HG02973 (cell line): ENCODE measurements at regions not wholly inside any gene's neighbourhood (a gene's known extent, or its start where the extent isn't known, plus 50 kb on each side); places are given as distances from the start of the nearest gene placed in this dataset.

Source experiments
- ATAC-seq: cut with Tn5 transposase; IDR thresholded peaks from one replicate; pipeline ENCODE4 v1.9.1; 2021; ENCODE audit warnings: moderate library complexity; ENCODE audit not compliant: unreplicated experiment

DNA sequence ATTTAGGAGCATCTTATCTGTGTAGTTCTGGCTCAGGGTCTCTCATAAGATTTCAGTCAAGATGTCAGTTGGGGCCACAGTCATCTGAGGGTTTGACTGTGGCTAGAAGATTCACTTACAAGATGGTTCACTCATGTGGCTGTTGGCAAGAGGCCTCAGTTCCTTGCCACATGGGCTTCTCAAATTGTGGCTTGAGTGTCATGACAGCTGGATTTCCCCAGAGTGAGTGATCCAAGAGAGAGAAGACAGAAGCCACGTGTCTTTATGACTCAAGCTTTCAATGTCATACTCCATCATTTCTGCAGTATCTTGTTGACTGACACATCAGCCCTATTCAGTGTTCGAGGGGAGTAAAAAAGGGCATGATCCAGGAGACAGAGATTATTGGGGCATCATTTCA is 131.3 kb upstream of the AP1S2 start:
- no peak for ATAC-seq

DNA sequence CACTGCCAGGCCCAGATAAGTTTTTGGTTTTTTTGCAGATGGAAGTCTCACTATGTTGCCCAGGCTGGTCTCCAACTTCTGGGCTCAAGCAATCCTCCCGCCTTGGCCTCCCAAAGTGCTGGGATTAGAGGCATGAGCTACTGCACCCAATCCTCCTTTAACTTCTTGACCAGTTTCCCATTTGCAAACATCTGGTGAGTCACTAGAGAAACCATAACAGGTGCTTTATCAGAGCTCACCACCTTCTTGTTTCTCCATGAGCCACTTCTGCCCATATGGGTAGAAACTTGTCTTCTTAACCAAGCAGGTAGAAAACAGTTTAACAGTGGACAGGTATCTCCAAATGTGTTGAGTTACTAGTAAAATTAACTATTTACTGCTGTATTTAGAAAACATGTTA is 128.4 kb upstream of the AP1S2 start:
- no peak for ATAC-seq

DNA sequence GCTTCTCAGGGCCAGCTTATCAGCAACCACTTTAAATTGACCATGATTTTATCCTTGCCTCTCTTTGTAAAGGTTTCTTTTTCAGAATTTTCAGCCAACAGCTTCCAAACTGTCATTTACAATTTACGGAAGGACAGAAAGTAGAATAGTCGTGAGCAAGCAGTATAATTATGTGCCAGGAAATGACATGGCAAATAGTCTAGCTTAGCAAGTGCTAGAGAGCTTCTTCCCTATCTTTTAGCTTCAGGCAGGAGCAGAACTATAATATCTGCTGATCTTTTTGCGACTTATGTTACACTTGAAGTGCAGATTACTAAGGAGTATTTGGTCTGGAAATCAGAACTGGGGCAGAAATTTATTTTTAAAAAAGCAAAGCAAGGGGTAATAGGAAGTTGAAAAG is 123.0 kb upstream of the AP1S2 start:
- no peak for ATAC-seq

DNA sequence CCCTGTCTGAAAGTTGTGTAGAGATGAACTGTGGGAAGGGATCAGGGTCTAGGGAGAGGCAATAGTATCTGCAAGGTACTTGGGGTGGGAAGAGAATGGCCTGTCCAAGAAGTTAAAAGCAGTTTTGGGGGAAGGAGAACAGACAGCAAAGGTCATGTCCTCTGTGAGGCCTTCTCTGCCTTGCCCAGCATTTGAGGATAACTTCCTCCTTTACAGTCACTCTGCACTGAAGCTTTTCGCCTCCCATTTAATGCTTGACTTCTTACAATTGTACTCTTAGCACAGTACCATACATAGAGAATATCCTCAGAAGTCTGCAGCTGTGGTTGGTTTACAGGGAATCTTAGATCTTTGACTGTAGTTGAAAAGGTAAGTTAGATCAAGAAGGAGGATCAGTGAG is 121.8 kb upstream of the AP1S2 start:
- ATAC-seq: no peak

DNA sequence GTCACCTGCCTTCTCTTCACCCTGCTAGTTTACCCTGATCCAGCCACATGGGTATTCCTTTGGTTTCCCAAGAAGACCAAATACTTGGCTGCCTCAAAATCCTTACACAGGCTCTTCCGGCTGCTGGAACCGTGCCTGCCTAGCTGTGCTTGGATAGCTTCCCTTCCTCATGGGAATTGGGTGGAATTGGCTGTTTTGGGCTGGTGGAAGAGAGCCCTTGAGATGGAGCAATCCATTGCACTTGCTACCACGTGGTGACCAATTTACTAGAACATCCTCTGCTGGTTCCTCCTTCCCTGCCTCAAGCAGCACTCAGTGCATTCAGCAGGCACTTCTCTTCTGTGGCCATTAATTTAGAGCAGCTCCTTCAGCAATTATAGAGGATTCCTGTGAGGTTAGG is 119.3 kb upstream of the AP1S2 start:
- ATAC-seq: no peak

DNA sequence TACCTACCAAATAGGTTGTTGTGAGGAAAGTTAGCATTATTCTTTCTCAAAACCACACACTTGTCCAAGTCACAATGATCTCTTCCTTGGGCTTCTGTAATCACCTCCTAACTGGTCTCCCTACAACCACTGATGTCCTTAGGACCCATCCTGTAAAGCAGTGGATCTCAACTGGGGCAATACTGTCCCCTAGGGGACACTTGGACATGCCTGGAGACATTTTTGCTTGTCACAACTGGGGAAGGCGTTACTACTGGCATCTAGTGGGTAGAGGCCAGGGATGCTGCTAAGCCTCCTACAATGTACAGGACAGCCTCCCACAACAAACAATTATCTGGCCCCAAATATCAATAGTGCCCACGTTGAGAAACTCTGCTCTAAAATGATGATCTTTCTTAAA is 118.7 kb upstream of the AP1S2 start:
- ATAC-seq: no peak

DNA sequence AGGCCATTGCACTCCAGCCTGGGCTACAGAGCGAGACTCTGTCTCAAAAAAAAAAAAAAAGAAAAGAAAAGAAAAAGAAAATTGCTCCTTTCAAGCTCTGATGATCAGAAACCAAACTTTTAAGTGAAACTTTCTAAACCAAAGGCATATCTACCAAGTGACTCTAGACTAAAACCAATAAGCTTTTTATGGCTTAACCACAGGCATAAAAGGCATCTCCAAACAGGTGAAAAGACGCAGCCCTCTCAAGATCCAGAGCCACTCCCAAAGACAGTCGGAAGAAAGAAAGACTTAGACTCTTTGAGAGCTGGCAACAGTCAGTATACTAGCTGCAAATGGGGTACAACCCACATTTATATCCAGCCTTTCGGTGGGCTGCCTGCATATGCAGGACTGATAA is 117.1 kb upstream of the AP1S2 start:
- no peak for ATAC-seq

DNA sequence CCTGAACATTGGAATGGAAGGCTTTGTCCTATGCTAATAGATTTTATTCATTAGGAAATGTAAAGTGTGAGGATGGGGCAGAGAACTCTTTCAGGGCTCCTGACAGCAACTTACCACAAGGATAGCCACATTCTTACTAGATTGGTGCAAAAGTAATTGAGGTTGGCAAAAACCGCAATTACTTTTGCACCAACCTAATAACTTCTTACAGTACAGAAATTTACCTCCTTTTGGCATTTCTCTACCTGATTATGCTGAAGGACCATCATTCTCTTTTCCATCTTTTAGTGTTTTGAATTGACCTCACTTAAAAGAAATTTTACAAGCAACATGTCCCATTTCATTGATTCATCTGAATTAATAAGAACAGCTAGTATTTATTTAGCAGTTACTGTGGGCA is 109.2 kb upstream of the AP1S2 start:
- ATAC-seq: no peak

DNA sequence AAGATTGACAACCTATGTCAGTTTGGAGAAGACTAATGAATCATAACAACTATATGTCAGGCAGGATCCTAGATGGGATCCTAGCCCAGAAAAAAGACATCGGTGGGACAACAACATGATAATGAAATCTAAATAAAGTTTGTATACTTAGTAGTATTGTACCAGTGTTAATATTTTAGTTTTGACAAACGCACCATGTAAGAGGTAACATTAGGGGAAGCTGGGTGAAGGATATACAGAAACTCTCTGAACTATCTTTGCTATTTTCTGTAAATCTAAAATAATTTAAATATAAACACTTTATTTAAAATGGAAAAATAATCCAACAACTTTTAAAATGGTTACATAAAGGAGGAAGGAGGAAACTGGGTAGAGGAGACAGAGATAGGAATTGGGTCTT is 105.6 kb upstream of the AP1S2 start:
- no peak for ATAC-seq

DNA sequence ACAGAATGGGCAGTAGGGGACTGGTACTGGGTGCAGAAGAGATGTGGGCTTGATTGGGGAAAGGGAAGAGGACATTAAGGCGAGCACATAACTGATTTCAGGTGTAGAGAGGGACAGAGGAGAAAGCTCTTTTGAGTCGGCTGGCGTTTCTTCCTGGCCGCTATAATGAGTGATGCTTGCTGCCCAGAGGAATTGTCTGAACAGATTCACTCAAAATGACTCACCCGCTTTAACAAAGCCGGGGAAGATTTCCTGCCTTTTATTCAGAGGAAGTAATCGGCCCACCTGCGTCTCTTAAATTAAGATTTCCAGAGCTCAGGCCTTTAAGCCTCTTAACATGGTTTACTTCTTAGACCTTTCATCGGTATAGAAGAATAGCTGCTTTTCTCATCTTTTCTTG is 102.1 kb upstream of the AP1S2 start:
- ATAC-seq: no peak

DNA sequence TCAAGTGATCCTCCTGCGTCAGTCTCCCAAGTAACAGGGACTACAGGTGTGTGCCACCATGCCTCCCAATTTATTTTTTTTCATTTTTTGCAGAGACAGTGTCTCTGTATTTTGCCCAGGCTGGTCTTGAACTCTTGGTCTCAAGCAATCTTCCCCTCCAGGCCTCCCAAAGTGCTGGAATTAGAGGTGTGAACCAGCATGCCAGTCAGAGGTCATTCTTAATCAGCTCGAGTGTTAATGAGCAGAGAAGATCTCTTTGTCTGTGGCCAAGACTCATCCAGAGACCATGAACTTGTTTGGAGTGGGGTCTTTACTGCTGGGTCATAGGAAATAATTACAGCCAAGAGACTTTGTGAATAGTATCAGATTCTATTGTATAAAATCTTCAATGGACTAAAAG is 99.2 kb upstream of the AP1S2 start:
- ATAC-seq: no peak

DNA sequence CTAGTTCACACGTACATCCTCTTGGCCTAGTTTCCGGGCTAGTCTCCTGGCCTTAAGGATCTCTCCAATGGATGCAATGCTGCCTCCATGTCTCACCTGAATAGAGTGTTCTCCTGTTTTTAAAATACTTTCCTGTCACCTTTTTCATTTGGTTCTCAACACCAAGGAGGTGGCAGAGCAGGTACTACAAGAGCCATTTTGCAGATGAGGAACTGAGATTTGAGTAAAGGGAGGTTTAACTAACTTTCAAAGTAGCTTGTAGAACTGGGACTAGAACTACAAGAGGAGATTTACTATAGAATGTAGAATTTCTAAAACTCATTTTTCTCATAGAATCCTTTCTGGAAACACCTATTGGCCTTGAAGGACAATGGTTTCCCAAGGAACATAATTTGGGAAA is 97.6 kb upstream of the AP1S2 start:
- no peak for ATAC-seq

DNA sequence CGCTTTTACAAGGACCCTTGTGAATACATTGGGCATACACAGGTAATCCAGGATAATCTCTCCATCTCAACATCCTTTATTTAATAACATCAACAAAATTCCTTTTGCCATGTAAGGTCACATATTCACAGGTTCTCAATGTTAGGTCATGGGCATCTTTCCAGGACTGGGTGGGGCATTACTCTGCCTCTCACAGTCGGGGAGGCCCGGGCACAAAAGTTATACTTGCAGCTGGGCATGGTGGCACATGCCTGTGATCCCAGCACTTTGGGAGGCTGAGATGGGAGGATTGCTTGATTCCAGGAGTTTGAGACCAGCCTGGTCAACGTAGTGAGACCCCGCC is 93.7 kb upstream of the AP1S2 start:
- no peak for ATAC-seq

DNA sequence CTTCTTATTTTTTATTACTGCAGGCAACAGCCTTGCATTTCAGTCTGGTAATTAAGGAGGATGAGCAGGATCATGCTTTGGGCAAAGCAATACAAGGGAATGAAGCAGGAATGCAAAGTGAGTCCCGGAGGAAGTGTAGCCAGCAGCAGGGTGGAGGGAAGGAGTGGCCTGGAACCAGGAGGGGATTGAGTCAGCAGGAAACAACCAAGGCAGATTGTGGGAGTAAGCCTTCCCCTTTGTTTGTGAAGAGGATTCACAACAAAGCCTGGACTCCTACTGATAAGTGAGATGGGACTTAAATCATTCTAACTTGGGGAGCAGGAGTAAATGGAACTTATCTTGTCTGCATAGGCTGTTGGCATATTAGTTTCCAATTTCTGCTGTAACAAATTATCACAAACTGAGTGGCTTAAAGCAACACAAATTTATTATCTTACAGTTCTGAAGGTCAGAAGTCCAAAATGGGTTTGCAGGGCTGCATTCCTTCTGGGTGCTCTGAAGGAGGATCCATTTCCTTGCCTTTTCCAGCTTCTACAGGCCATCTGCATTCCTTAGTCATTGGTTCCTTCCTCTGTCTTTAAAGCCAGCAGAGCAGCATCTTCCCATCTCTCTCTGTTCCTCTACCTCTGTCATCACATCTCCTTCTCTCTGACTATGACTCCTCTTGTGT is 93.2 kb upstream of the AP1S2 start:
- ATAC-seq: no peak

DNA sequence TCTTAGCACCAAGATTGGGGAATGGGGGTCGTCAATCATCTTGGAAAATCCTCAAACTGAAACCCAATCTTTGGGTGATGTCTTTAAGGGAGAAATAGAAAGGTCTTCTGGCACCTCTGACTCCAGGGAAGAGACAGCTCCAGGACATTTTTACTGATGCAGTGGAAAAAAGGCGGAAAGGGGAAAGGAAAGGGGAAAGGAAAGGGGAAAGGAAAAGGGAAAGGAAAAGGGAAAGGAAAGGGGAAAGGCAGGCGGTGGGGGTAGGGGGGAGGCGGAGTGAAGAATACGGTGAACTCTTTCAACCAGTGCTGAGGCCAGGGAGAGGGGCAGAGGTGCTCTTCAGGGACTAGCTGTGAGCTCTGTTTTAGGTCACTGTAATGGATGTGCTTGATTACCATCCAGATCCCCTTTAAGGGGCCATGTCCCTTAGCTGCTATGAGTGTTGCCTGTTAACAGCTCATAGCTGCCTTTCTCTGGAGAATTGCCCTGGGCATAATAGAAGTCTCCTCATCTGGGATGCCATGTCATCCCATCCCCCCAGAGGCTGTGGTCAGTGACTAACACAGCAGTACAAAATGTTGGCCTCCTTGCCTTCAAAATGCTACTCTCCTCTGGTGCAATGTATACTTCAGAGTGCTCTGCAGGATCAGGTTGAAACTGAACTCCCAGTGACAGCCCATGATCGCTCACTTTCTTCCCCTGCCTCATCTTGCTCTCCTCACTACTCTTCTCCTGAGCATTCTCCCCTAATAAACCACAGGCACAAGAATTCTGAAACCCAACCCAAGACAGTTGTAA is 92.4 kb upstream of the AP1S2 start:
- ATAC-seq: no peak

DNA sequence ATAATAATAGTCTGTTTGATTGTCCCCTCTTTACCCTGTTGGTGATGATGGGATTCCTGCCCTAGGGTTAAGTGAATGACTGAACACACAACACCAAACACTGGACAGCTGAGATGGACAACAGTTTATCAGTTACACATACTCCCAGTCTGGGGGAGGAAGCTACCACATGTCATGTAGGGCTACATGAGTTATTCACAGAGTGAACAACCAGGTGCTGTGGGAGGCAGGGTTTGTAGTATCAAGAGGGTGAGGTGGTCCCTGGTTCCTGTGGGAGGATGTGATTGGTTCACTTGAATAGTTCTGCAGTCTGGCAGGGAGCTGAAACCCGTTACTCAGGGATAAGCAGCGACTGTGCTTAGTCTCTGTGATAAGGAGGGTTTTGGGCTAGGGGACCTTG is 88.8 kb upstream of the AP1S2 start:
- ATAC-seq: no peak

DNA sequence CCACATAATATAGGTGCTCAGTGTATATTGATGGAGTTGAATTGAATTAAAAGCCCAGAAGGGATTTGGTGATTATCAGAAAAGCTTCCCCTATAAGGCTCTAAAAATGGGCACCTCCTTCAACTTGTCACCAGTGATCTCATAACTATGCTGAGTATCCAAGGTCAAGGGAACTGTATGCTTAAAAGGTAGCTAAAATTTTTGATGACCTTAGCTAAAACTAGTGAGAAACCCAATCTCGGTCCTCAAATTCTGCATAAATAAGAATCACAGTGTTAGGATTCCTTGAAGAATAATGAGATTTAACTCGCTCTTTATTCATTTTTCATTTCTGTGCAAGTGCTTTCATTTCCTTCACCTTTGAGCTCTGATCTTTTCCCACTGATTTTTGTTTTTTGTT is 87.7 kb upstream of the AP1S2 start:
- no peak for ATAC-seq

DNA sequence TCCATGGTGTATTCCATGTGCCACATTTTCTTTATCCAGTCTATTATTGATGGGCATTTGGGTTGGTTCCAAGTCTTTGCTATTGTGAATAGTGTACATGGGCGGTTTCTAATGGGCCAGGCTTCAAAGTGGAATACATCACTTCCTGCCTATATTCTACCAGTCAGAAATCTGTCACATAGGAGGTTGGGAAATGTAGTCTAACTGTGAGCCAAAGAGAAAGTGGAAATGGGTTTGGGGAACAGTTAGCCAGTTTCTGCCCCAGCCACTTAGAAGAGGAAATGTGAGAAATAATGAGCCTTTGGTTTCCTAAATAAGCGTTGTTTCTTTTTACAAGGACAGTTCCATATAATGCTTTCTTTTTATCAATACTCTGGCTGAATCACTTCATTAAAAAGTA is 85.1 kb upstream of the AP1S2 start:
- no peak for ATAC-seq

DNA sequence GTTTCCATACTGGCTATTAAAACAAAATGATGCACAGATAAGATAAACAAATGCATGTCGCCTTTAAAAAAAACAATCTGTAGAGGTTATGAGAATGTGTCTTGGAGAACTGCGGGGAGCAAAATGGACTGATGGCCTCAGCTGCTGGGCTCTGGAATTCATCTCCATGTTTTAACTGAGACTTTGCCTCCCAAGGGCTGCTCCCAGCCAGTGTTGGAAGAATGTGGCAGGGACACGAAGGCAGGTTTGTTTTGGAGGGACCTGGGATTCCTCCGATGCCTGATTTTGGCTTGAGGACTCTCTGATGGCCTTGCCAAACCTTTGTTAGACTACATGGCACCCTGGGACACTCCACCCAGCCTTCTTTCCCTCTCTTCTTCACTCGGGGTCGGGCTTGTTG is 83.5 kb upstream of the AP1S2 start:
- no peak for ATAC-seq

DNA sequence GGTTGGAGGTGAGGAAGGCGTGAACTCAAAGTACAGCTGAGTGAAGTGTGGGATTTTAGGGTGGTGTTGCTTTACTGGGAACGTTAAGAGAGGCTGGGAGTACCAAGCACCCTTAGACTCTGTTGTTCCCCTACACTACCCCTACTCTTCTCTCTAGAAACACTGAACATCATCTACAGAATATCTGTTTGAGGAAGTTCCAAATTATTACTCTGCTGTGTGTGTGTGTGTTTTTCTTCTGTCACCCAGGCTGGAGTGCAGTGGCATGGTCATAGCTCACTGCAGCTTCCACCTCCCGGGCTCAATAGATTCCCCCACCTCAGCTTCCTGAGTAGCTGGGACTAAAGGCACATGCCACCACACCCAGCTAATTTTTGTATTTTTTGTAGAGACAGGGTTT is 76.7 kb upstream of the AP1S2 start:
- ATAC-seq: no peak

DNA sequence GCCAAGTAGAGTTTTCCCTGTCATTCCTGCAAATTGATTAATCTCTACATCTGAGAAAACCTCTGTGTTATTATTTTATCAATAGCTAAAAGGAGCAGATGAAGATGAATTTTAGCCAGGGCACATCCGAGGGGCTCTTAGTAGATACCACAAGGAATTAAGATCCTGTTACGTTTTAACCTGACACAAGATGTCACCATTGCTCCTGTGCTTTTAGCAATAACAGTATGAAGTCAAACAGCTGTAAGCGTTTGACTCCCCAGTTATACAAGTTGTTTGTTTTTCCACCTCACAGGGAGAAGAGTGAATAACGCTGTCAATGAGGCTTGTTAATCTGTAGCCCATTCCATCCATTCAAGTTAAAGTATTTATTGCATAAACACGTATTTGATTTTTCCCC is 76.0 kb upstream of the AP1S2 start:
- no peak for ATAC-seq

DNA sequence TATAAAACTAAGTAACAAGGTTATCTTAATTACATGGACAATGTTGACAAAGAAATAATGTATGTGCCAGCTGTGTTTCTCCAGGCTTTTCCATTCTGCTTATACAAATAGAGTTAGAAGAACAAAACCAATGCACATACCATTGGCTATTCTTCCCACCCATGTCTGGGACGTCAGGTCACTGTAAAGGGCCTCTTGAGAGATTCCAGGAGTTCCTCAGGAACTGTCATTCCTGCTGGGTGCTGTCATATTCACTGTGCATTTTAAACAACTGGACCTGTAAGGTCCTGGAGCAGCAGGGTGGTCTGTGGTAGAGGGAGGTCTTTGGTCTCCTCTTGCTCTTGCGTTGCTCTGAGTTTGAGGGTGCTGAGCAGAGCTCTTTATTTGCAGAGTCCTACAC is 74.6 kb upstream of the AP1S2 start:
- ATAC-seq: no peak

DNA sequence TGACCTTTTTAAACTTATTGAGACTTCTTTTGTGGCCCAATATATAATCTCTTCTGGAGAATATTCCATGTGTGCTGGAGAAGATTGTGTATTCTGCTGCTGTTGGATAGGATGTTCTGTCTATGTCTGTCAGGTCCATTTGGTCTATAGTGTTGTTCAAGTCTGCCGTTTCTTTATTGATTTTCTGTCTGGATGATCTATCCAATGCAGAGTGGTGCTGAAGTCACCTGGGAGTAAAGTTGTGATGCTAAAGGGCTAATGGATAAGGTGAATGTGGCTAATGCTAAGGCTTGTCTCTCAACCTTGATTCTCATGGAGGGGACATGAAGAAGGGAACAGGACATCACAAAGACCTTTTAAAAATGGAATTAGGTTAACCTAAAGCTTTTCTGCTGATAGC is 72.0 kb upstream of the AP1S2 start:
- no peak for ATAC-seq
